Hematopoietic multipotent progenitor cell treated with erythropoietin and hydrocortisone succinate and interleukin-3 and kit ligand, for 4 days (in vitro differentiated cells): ENCODE measurements at regions not wholly inside any gene's neighbourhood (a gene's known extent, or its start where the extent isn't known, plus 50 kb on each side); places are given as distances from the start of the nearest gene placed in this dataset.
A peak's percentile ranks its signal among the peaks of the same experiment; 100 is the strongest.
"Not testable (repeated sequence)": the region's sequence is repeated elsewhere in the genome, so short reads cannot be mapped to it uniquely, and the experiment has no call there.

Experiments
- DNase-seq: peaks from one replicate; pipeline ENCODE4 v3.0.0-alpha.2; 2015

DNA sequence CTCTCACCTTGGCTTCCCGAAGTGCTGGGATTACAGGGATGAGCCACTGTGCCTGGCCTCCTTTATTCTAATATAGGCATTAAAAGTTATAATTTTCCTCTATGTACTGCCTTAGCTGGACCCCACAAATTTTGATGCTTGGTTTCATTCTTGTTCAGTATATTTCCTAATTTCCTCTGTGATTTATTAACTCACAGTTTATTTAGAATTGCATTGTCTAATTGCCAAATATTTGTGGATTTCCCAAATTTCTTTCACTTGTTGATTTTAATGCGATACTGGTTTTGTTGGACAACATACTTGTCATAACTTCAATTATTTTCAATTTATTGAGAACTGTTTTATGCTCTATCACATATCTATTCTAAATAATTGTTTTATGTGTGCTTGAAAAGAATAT lies 366.0 kb downstream of the OMA1 start:
- DNase-seq: no peak

DNA sequence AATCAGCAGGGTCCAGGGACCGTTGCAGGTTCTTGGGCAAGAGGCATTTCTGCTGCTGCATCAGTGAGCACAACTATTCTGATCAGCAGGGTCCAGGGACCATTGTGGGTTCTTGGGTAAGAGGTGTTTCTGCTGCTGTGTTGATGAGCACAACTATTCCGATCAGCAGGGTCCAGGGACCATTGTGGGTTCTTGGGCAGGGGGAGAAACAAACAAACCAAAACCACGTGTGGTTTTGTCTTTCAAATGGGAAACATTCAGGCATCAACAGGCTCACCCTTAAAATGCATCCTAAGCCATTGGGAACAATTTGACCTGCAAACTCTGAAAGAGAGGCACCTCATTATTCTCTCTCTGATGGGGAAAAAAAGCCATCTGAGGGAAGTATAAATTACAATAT lies 377.4 kb downstream of the OMA1 start:
- not testable (repeated sequence) for DNase-seq

DNA sequence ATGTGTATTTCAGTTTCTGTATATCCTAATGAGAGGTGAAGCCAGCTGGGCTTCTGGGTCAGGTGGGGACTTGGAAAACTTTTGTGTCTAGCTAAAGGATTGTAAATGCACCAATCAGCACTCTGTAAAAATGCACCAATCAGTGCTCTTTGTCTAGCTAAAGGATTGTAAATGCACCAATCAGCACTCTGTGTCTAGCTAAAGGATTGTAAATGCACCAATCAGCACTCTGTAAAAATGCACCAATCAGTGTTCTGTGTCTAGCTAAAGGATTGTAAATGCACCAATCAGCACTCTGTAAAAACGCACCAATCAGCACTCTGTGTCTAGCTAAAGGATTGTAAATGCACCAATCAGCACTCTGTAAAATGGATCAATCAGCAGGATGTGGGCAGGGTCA lies 379.4 kb downstream of the OMA1 start:
- not testable (repeated sequence) for DNase-seq

DNA sequence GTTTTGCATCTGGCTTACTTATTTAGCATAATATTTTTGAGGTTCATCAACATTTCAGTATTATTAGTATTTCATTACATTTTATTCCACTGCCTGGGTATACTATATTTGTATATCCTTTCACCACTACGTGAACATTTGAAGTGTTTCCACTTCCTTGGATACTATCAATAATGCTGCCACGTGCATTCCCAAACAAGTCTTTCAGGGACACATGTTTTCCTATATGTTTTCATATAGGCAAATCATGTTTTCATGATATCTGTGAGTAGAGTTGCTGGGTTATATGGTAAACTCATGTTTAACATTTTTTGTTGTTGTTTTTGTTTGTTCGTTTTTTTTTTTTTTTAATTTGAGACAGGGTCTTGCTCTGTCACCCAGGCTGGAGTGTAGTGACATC lies 380.1 kb downstream of the OMA1 start:
- no peak for DNase-seq

DNA sequence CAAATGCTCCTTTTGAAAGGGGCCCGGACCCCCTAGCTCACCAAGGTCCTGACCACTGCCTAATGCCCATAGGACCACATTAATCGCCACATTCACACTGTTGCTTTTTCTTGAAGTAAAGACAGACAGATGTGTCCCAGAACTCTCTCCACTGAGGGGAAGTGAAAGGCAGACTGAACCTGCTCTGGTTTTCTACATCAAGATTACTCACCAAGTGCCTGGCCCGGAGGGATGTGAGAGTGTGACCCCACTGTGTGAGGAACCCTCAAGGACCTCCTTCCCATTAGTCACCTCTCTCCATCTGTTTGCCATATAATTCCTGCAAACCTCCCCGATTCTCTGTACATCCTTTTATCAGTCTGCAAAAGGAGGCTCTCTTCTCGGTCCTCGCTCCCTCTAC lies 381.5 kb downstream of the OMA1 start:
- no peak for DNase-seq

DNA sequence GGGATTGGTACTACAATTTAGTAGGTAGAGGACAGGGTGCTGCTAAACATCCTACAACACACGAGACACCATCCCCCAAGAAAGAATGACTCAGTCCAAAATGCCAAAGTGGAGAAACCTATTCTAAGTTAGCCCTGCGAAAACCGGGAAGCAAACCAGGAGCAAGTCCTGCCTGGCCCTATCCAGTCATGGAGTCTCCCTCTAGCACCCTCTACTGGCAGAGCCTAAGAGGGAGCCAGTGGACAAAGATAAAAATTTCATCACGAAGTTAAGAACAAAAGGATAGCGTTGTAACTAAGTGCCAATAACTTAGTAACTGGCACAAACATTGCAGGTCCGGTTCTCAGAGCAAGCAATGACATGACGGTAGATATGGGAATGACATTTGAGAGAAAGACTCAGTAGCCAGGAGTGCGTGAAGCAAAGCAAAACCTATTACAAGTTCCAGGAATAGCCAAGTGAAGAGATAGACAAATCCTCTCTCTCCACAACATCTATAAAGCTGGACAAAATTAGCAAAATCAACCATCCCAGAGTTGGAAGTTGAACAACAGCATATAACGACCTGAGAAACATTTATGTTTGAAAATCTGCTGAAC lies 383.5 kb downstream of the OMA1 start:
- DNase-seq: peak; percentile 67

DNA sequence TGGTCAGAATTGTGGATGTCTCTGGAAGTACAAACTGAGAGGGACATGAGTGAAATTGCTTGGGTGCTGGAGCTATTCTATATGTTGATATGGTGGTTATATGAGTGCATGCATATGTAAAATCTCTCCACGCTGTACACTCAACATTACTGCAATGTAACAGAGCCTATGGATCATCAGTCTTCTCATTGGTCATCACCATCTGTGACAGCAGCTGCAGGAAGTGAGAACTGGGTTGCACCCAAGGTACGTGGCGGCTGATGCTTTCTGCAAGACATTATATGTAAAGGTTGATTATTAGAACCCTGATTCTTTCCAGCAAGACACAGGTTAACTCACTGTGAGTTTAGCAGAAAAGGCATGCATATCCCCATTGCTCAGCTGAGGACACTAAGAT lies 387.1 kb downstream of the OMA1 start:
- no peak for DNase-seq

DNA sequence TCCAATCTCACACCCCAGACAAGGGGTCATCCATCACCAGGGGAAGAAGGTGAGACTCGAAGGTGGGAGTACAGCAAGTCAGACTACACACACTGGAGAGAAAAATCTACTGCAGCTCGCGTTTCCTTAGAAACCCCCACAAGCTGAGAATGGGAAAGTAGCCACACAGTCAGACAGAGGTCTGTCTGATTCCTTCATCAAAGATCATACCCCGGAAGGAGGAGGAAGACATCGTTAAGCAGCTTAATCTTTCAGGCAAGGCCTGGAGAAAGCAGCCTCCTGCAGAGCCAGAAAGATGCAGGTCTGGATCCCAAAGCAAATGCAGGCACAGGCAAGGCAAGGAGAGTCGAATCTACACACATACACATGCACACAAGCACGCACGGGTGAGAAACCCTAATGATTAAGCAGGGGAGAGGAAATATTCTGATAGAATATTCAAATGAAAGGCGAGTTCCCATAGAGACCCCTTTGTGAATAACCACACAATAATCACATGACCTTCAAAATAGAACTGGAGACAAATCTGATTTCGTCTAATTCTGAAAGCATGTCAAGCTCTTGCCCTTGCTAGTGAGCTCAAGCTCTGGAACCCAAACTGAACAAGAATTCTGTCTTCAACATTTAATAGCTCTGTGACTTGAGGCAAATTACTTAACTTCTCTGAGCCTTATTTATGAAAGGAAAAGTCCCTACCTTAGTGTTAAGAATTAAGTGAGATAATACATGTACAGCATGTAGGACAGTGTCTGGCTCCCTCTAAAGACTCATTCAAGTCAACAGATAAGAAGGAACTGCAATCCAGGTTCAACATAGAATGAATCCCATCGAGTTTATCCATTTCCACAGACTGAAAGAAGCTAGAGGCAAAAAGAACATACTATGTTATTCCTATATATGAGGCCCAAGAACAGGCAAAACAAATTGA lies 387.8 kb downstream of the OMA1 start:
- DNase-seq: no peak

DNA sequence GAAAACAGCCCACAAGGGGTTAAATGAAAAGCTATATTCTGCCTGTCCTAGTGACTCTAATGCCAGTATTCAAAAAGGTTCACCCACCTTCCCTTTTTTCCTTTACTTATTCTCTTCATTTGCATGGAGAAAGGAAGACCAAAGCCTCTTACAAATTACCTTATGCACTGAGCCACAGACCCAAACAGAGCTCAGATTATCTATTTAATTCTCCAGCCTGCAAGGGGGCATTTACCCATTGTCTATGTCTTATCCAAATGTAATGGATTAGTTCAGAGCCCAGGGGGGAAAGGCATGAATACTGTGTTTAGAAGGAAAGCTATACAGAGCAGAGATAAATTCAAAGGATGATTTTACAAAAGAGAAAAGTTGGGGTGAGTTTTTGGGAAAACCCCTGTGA lies 388.5 kb downstream of the OMA1 start:
- no peak for DNase-seq

DNA sequence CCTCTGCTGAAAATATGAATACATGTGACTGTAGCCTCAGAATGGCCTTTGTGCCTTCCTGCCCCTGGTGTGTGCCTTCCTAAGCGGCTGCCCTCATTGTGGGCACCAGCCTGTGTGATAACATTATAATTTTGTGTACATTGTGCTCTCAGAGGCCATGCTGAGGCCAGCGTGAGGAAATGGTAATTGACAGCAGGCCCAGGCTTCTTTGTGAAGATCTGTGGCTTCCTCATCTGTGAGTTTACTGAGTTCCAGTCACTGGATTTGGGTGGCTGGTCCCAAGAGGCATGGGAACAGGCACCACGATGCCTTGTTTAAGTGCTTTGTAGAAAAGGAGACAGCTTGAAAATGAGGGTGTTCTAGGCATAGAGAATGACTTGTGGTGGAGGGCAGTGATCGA lies 389.3 kb downstream of the OMA1 start:
- peak; percentile 7 for DNase-seq

DNA sequence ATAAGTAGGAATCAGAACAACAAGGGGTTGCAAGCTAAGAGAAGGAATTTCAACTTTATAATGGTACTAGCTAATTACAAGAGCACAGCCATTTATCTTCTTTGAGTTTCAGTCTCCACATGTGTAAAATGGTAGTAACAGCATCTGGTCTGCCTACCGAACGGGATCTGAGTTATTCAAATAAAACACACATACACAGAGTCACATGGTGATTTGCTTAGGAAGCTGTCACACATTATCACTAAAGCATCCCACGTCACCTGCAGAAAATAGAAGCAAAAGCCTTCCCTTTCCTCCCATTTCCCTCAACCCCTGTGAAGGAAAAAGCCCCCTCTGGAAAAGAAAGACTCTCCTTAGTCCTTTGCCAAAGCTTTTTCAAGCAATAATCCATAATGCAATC lies 389.7 kb downstream of the OMA1 start:
- DNase-seq: no peak

DNA sequence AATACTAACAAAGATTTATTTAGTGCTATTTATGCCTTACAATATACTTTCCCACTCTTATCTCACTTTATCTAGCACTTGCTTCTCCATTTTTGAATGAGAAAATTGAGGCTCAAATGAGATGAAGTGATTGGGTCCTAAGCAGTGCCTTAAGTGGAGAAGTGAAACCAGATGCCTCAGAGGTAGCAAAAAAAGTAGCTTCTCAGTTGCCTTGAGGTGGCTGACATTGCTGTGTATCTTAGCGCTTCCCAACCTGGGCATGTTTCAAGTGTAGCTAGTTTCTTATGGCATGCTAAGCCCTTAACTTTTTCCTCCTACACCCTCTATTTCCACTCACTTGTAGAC lies 390.4 kb downstream of the OMA1 start:
- no peak for DNase-seq

DNA sequence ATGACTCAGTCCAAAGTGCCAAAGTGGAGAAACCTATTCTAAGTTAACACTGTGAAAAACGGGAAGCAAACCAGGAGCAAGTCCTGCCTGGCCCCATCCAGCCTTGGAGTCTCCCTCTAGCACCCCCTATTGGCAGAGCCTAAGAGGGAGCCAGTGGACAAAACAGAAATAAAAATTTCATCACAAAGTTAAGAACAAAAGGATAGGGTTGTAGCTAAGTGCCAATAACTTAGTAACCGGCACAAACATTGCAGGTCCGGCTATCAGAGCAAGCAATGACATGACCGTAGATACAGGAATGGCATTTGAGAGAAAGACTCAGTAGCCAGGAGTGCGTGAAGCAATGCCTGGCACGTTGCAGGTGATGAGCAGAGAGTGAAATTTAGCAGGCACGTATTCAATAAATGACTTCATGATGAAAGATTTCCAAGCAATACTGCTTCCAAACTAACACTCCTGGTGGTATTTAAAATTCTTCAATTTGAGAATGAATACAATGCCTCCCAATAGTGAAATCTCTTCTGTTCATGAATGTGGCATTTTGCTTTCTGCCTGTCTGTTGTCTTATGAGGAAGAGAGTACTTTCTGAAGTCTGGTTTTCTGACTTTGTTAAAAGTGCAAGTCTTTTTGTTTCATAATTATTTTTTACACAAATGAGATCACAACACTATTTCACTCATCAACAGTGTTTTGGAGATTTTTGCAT lies 391.0 kb downstream of the OMA1 start:
- peak; percentile 65 for DNase-seq

DNA sequence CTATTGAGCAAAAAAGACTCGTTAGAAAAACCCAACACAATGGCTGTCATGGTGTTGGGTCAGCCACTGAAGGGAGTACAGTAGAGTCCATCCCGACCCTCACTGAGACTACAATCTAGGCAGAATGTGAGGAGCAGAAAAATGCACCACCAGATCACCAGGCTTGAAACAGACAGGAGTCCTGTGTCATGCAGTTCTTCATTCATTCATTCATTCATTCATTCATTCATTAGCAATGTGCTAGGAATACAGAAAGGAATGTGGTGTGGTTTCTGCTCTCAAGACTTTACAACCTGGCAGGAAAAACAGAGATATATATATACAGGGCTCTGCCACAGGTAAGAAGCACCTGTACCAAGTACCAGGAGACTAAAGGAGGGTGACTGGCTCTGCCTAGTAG lies 392.3 kb downstream of the OMA1 start:
- DNase-seq: no peak

DNA sequence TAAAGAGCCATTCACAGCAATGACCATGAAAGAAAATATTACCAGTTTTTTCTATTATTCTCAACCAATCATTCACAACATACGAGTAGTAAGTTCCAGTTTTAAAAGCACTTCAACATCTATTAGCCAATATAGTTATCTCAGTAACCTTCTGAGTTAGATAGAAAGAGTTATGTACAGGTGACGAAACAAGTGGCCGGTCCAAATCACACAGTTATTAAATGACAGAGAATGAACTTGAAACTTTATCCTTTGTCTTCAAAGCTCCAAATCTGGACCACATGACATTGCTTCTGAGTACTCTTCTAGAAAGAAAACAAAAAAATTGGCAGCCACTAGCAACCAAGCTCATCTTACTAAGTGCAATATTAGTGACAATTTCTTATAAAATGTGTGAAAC lies 393.8 kb downstream of the OMA1 start:
- DNase-seq: no peak

DNA sequence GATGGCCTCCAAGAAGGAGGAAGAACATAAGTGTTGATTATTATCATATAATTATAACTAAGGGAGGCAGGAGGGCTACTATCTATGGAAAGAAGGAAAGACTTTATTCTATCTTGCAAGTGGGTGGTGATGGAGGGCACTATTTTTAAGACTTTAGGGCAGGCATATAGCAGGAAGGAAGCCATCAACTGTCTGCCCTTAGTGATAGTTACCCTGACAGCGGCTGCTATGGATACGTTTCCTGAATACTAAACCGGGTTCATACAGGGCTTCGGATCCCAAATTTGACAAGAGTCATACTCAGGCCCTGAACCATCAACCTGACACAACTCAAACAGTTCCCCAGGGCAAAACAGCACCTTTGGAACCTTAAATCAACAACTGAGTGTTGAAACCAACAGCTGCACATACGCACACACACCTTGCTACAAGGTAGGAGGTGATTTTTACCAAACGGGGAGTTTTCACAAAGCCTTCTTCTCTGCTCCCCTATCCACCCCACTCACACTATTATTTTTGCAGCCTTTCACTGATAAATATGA lies 397.2 kb downstream of the OMA1 start:
- peak; percentile 74 for DNase-seq

DNA sequence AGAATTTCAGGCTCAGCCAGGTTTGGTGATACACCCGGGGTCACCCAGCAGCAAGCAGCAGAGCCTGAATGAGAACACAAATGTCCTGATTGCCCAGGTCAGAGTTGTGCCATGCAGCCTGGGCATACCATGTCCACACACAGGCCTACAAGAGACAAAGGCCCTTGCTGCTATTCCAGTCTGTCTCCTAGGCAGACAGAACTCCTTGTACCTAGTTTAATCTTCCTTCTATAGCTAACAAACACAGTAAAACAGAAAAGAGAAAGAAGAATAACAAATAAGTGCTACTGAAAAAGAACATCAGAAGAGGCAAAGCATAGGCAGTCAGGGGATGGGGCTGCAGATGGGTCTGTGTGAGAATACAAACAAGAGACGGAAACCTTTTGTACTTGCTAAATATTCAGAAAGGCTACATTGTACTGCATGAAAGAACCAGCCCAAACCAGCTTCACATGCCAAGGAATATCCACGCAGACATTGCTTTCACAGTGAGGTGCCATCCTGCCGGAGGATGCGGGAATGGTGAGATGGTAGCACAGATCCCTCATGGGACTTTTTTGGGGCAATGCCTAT lies 401.7 kb downstream of the OMA1 start:
- DNase-seq: no peak

DNA sequence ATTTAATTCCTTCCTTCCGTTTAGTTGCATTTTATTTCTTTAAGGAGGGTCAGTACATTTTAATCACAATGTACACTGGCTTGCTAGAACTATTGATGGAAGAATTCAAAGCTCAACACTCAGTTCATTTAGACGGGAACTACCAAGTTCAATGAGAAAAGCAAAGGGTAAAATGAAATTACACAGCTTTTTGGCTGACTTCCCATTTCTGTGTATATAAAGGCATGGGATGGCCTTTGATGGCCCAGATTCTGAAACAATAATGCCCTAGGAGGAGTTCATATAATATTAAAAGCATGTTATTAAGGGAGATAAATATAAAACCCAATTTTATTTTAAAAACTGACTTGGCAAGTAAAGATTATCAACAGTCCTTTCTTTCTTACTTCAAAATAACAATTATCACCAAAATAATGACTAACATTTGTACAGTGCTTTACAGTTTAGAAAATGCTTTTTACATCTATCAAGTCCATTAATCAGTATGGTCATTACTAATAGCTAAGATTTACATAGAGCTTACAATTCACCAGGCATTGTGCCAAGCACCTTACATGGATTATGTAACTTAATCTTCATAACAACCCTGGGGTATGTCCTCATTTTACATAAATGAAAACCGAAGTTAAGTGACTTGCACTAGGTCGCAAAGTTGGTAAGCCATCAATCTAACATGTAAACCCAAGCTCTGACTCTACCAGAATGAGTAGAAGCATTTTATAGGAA lies 402.4 kb downstream of the OMA1 start:
- no peak for DNase-seq

DNA sequence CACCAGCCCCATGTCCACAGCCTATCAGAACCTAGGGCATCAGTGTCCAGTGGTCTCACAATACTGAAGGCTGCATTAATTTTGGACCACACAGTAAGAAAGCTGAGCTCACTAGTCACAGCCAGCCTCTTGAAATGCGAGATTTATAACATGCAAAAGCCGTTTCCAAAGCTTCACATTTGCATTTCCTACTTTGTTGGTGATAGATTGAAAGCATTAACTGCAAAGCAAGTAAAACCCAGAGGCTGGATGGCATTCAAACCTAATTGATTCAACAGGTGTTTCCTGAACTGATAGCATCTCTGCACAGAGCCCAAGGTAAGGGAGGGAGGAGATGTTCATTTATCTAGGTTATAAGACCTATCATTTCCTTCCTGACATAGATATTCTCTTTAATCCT lies 410.1 kb downstream of the OMA1 start:
- DNase-seq: no peak

DNA sequence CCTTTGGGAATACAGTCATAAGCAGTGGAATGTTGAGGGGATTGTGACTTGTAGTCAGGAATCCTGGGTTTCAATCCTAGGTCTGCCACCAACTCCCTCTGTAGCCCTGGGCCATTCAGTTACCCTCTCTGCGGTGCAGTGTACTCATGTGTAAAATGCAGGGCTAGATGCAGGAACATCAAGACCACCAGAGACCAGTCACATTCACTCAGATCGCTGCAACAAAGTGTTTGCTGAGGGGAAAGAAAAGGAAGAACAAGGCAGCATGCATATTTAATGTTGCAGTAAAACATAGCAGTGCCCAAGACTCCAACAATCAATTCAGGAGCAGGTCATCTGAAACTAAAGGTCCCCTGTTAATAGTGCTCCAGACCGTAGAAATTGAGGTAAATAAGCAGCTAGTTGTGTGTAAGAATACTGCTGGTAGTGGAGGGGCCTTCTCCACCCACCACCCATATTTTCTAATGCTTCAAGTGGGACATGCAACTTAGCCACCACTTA lies 410.7 kb downstream of the OMA1 start:
- DNase-seq: no peak

DNA sequence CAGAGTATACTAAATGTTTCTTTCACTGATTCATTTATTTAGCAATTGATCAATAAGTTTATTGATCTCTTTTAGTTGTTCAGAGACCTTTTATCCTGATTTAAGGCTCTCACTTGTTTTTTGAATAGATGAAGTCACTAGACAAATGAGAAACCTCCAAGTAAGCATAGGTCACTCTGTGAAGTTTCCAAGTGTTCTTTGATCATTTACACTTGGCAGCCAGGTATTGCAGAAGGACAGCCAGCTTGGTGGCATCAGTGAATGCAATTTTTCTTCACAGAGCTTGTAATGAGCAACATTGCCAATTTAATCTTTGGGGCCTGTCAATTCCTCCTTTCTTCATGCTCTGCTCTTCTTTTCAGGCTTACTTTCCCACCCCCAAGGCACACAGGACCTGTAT lies 413.0 kb downstream of the OMA1 start:
- no peak for DNase-seq

DNA sequence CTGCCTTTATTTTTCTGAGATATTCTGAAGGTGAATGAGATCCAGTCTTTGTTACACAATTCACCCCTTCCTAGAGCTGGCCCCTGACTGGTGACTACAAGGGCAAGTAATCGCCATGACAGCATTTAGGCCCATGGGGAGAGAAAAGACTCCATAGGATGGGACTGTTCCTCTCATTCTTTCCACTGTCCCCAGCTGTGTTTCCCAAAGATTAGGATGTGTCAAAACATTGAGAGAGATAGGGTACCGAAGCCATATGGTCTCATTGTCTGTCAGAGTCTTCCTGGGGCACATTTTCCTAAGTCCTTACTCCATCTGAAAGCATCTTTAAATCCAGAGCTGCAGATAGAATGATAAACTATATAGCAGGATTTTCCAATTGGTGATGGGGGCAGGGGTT lies 423.5 kb downstream of the OMA1 start:
- DNase-seq: no peak

DNA sequence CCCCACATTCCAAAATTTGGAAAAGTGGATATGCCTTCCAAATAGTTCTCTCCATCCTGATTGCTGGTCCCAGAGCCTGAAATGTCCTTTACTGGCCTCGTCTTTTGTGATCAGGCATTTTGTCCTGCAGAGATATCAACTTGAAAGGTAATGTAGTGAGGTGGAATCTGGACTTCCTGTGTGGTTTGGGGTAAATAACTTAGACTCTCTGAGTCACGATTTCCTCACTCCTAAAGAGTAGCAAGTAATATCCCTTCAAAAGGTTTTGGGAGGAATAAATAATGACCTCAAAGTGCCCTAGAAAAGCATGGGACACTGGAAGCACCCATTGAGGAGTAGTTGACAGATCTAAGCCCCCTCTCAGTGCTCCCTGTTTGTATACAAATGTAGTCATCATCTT lies 426.6 kb downstream of the OMA1 start:
- DNase-seq: no peak
